K562 (cell line): ENCODE measurements at regions not wholly inside any gene's neighbourhood (a gene's known extent, or its start where the extent isn't known, plus 50 kb on each side); places are given as distances from the start of the nearest gene placed in this dataset.

ENCODE experiments used
- ATAC-seq: fragments of 200-7000 bp; cut with Tn5 transposase; 3 replicates; pipeline ENCODE4 v1.9.1; 2020; ENCODE audit warnings: moderate library complexity
- BruUV-seq: library from RNA; stranded (reverse); fragments of 400-500 nt; replicated peaks from 2 replicates; lab custom pipeline; 2021; lab: Mats Ljungman, UMichigan
- CTCF ChIA-PET: fragments of 300-600 bp; formaldehyde crosslinking; extraction: SDS; loops from one replicate; lab custom pipeline; 2021; ENCODE audit warnings: low intra/inter-chr PET ratio; lab: Yijun Ruan, JAX
- POLR2A ChIA-PET: fragments of 300-600, 350-650 bp; sonication (Branson Sonifier 250); formaldehyde crosslinking; extraction: SDS; loops from one replicate; lab custom pipeline; 2021; ENCODE audit warnings: antibody characterized with exemption, inconsistent platforms; lab: Yijun Ruan, JAX
- DNase-seq, 4 experiments: peaks; one replicate each; pipeline versions ENCODE4 v3.0.0 to v3.0.0-alpha.2; 2011 to 2018; ENCODE audit warnings: low spot score in 3 of 4, mixed read lengths in 3 of 4; ENCODE audit errors: extremely low read depth in 1 of 4
- FAIRE-seq: peaks from 2 replicates; lab custom pipeline; 2011; peaks lifted over from hg19 to GRCh38; lab: Jason Lieb, UNC
- H2AFZ ChIP-seq: 2 replicates; pipeline ENCODE4 v1.6.0; 2011; ENCODE audit warnings: low read depth, low read length, control low read depth, inconsistent platforms
- H3K27ac ChIP-seq: fragments of 200-600 bp; 3 replicates; pipeline ENCODE4 v1.8.0; 2011; ENCODE audit warnings: low read depth, mild to moderate bottlenecking, control low read depth, inconsistent platforms, low read length, moderate library complexity, mixed read lengths; ENCODE audit errors: extremely low read depth
- H3K27me3 ChIP-seq, 2 experiments: fragments of 300-600 bp in 1 of 2; 2 replicates in 1 of 2; 3 replicates in 1 of 2; pipeline versions ENCODE4 v1.6.0 to v1.8.0; 2011; ENCODE audit warnings: inconsistent platforms in 2 of 2, low read length in 2 of 2, mild to moderate bottlenecking in 1 of 2, mixed read lengths in 1 of 2, moderate library complexity in 1 of 2; ENCODE audit not compliant: control insufficient read depth in 2 of 2, insufficient read depth in 2 of 2
- H3K36me3 ChIP-seq: fragments of 300-600 bp; 3 replicates; pipeline ENCODE4 v1.8.0; 2011; ENCODE audit warnings: mild to moderate bottlenecking, low read length, inconsistent platforms; ENCODE audit not compliant: control insufficient read depth, insufficient read depth
- H3K4me1 ChIP-seq, 2 experiments: fragments of 200-600 bp in 1 of 2; replicated peaks in 1 of 2; 2 replicates in 1 of 2; 3 replicates in 1 of 2; pipeline versions ENCODE4 v1.5.1 to v1.8.0; 2011; ENCODE audit warnings: inconsistent platforms in 2 of 2, low read length in 2 of 2, mild to moderate bottlenecking in 1 of 2, mixed read lengths in 1 of 2, moderate library complexity in 1 of 2; ENCODE audit not compliant: control insufficient read depth in 2 of 2, insufficient read depth in 2 of 2
- H3K4me2 ChIP-seq: 2 replicates; pipeline ENCODE4 v1.6.1; 2011; ENCODE audit warnings: low read length, control low read depth, inconsistent platforms, mixed read lengths; ENCODE audit not compliant: insufficient read depth
- H3K4me3 ChIP-seq: fragments of 200-600 bp; sonication (generic), shearing (Covaris generic); 2 replicates; pipeline ENCODE4 v1.5.1; 2016; ENCODE audit warnings: control low read depth, inconsistent platforms
- H3K79me2 ChIP-seq: fragments of 200-600 bp; 3 replicates; pipeline ENCODE4 v1.8.0; 2011; ENCODE audit warnings: low read length, inconsistent platforms; ENCODE audit not compliant: control insufficient read depth, insufficient read depth
- H3K9ac ChIP-seq, 2 experiments: 2 replicates each; pipeline versions ENCODE4 v1.6.0 to v1.6.1; 2011; ENCODE audit warnings: low read depth in 2 of 2, low read length in 2 of 2, control low read depth in 1 of 2, inconsistent platforms in 1 of 2, mild to moderate bottlenecking in 1 of 2, mixed read lengths in 1 of 2; ENCODE audit not compliant: insufficient read depth in 1 of 2
- H3K9me1 ChIP-seq: one replicate; pipeline ENCODE4 v1.6.0; 2011; ENCODE audit warnings: inconsistent platforms, mild to moderate bottlenecking, low read length, moderate library complexity; ENCODE audit not compliant: control insufficient read depth, insufficient read depth
- H3K9me3 ChIP-seq: replicated peaks from 2 replicates; pipeline ENCODE4 v1.5.1; 2011; ENCODE audit warnings: low read depth, low read length, inconsistent platforms; ENCODE audit not compliant: control insufficient read depth, insufficient read depth
- H4K20me1 ChIP-seq: replicated peaks from 2 replicates; pipeline ENCODE4 v1.6.1; 2011; ENCODE audit warnings: low read length, inconsistent platforms, mixed read lengths; ENCODE audit not compliant: control insufficient read depth, insufficient read depth
- CREB3L1 ChIP-seq: fragments of 450-650 bp; IDR thresholded peaks from 2 replicates; pipeline ENCODE4 v1.6.1; 2014; ENCODE audit warnings: low read depth, mild to moderate bottlenecking, moderate library complexity, borderline replicate concordance
- HDAC8 ChIP-seq: fragments of 450-650 bp; IDR thresholded peaks from 2 replicates; pipeline ENCODE4 v1.6.1; 2016; ENCODE audit warnings: mild to moderate bottlenecking, missing genetic modification characterization, moderate library complexity, missing compliant biosample characterization
- LCOR ChIP-seq: sonication (generic); formaldehyde crosslinking; IDR thresholded peaks from 2 replicates; pipeline ENCODE4 v1.8.0; 2022; ENCODE audit warnings: mild to moderate bottlenecking, missing genetic modification reagents
- MYNN ChIP-seq, 2 experiments: sonication (generic); formaldehyde crosslinking in 1 of 2; IDR thresholded peaks; 2 replicates each; pipeline versions ENCODE4 v1.5.0 to v1.6.1; 2016 to 2020; ENCODE audit warnings: antibody characterized with exemption in 1 of 2, missing genetic modification reagents in 1 of 2
- RFX5 ChIP-seq: IDR thresholded peaks from 2 replicates; pipeline ENCODE4 v1.6.1; 2011; ENCODE audit warnings: low read depth, mild to moderate bottlenecking, improper control_type of control experiment, low read length
- TFAM ChIP-seq: fragments of 250-450 bp; sonication (Bioruptor Pico); conservative IDR thresholded peaks from 2 replicates; pipeline ENCODE4 v1.5.0; 2021; ENCODE audit warnings: mild to moderate bottlenecking, moderate library complexity
- ZBTB5 ChIP-seq: fragments of 450-650 bp; IDR thresholded peaks from 2 replicates; pipeline ENCODE4 v1.6.1; 2017; ENCODE audit warnings: antibody characterized with exemption
- ZFX ChIP-seq: sonication (generic); formaldehyde crosslinking; IDR thresholded peaks from 2 replicates; pipeline ENCODE4 v1.8.0; 2022; ENCODE audit warnings: mild to moderate bottlenecking, missing genetic modification reagents, moderate library complexity
- ZMIZ1 ChIP-seq, 2 experiments: fragments of 150-350 bp in 1 of 2; IDR thresholded peaks; 2 replicates each; pipeline ENCODE4 v1.6.1; 2012 to 2016; ENCODE audit warnings: low read depth in 2 of 2, low read length in 2 of 2, mild to moderate bottlenecking in 1 of 2, moderate library complexity in 1 of 2
- ZNF609 ChIP-seq: sonication (generic); formaldehyde crosslinking; IDR thresholded peaks from 2 replicates; pipeline ENCODE4 v1.8.1; 2023; ENCODE audit warnings: missing genetic modification reagents, mild to moderate bottlenecking, borderline replicate concordance
- WGBS: fragments of 100-300 bp; shearing (Covaris generic); methylation state at CpG from one replicate; pipeline ENCODE4 v1.1.6; 2016; ENCODE audit warnings: low coverage, mixed read lengths; ENCODE audit not compliant: insufficient coverage; ENCODE audit errors: missing lambda C conversion rate; 5-methylcytosine and 5-hydroxymethylcytosine counted together
- in situ Hi-C: fragments of 300-500 bp; cut with MboI; formaldehyde crosslinking; loops from 4 replicates; pipeline ENCODE4 v1.15.0; 2018; ENCODE audit warnings: inconsistent platforms, mixed read lengths
- intact Hi-C: fragments of 100-400 bp; cut with micrococcal nuclease; formaldehyde crosslinking; loops from 2 replicates; pipeline ENCODE4 v1.14.2; 2022

- POLR2A ChIA-PET = no interaction called here
- no peaks in the 10 kb centered on the region for H3K9me3 ChIP-seq
- CTCF ChIA-PET = no interaction called here
- no peaks in the 10 kb centered on the region for H4K20me1 ChIP-seq
- no peak overlapping the region for H3K4me2 ChIP-seq
- no peaks in the 10 kb centered on the region for H3K36me3 ChIP-seq
- no peak overlapping the region for H3K4me3 ChIP-seq
- no peak overlapping the region for H2AFZ ChIP-seq
- FAIRE-seq (no peak), DNase-seq (no peak), ATAC-seq (no peak)
- H3K27me3 ChIP-seq = peaks cover 0 to 14% of the 10 kb centered on the region in 2 experiments; a peak in 2 of 5 replicates
- H3K27ac ChIP-seq = no peak overlapping the region
- no peak overlapping the region for H3K9ac ChIP-seq
- H3K4me1 ChIP-seq = no peaks in the 10 kb centered on the region
- 0% methylated on average over 4 of the region's 4 CpGs for WGBS
- in situ Hi-C loops (no loop called here), intact Hi-C loops (no loop called here)
- H3K79me2 ChIP-seq = no peaks in the 10 kb centered on the region
- no TSS peak for BruUV-seq
- H3K9me1 ChIP-seq = no peaks in the 10 kb centered on the region
- TF ChIP-seq ZFX (CRISPR knock-in tag) = no peak
- no peak for TF ChIP-seq ZMIZ1 (IDR thresholded peaks at IDR 0.05; ENCODE audit: low read depth in 2 of 2, low read length in 2 of 2)
- TF ChIP-seq HDAC8 (tag) = no peak
- no peak for TF ChIP-seq ZBTB5
- no peak for TF ChIP-seq CREB3L1
- TF ChIP-seq ZNF609 (CRISPR knock-in tag) = no peak
- TF ChIP-seq TFAM (CRISPR knock-in tag) = no peak
- no peak for TF ChIP-seq LCOR
- TF ChIP-seq RFX5 = no peak
- TF ChIP-seq MYNN (IDR thresholded peaks at IDR 0.05) = no peak
- TF ChIP-seq MYNN (CRISPR knock-in tag; IDR thresholded peaks at IDR 0.05) = no peak
Observed at GRCh38 chr10:125256026-125256425, 95.7 kb upstream of the CTBP2 start.
